Esophagus squamous epithelium (tissue), 5 donors: ENCODE measurements at regions not wholly inside any gene's neighbourhood (a gene's known extent, or its start where the extent isn't known, plus 50 kb on each side); places are given as distances from the start of the nearest gene placed in this dataset.

Experiments used
- DNase-seq: peaks from one replicate; lab custom pipeline; 2025; lab: John Stamatoyannopoulos, UW
- H3K27ac ChIP-seq, 4 donors: fragments of 200-600 bp; sonication (generic); one replicate each; pipeline ENCODE4 v1.5.1; 2016 to 2019; ENCODE audit warnings: mild to moderate bottlenecking in 1 of 4
- H3K27me3 ChIP-seq, 4 donors: fragments of 200-600 bp; sonication (generic); 1 replicate in 3 of 4; 2 replicates in 1 of 4; pipeline versions ENCODE4 v1.5.1 to v1.6.0; 2017 to 2021; ENCODE audit warnings: antibody characterized with exemption in 1 of 4
- H3K36me3 ChIP-seq, 3 donors: fragments of 200-600 bp; sonication (generic); one replicate each; pipeline ENCODE4 v1.5.1; 2016 to 2019
- H3K4me1 ChIP-seq, 3 donors: fragments of 200-600 bp; sonication (generic); one replicate each; pipeline ENCODE4 v1.5.1; 2017 to 2019
- H3K4me3 ChIP-seq, 4 donors: fragments of 200-600 bp; sonication (generic); 1 replicate in 3 of 4; 2 replicates in 1 of 4; pipeline ENCODE4 v1.5.1; 2016 to 2019; ENCODE audit warnings: mild to moderate bottlenecking in 2 of 4, moderate library complexity in 1 of 4
- H3K9me3 ChIP-seq, 3 donors: fragments of 200-600 bp; sonication (generic); one replicate each; pipeline ENCODE4 v1.5.1; 2016 to 2019
- CTCF ChIP-seq, 6 experiments: fragments of 450-650 bp in 4 of 6; fragments of 200-600 bp in 2 of 6; sonication (generic) in 2 of 6; IDR thresholded peaks; one replicate each; pipeline ENCODE4 v1.5.1; 2016 to 2019; ENCODE audit warnings: antibody characterized with exemption in 6 of 6, mild to moderate bottlenecking in 4 of 6, moderate library complexity in 4 of 6
- POLR2A ChIP-seq, 4 donors: fragments of 450-650 bp; IDR thresholded peaks; one replicate each; pipeline ENCODE4 v1.6.1; 2017; ENCODE audit warnings: antibody characterized with exemption in 4 of 4, mild to moderate bottlenecking in 4 of 4, moderate library complexity in 3 of 4
- WGBS, 2 donors: methylation state at CpG; one replicate each; pipeline ENCODE4 v1.1.5; 2018; 5-methylcytosine and 5-hydroxymethylcytosine counted together
- intact Hi-C: fragments of 100-400 bp; cut with DNase I; formaldehyde crosslinking; loops from one replicate; pipeline ENCODE4 v1.15.0; 2022
- donor health status: DM: yes; HTN: yes; CAD: no.

DNA sequence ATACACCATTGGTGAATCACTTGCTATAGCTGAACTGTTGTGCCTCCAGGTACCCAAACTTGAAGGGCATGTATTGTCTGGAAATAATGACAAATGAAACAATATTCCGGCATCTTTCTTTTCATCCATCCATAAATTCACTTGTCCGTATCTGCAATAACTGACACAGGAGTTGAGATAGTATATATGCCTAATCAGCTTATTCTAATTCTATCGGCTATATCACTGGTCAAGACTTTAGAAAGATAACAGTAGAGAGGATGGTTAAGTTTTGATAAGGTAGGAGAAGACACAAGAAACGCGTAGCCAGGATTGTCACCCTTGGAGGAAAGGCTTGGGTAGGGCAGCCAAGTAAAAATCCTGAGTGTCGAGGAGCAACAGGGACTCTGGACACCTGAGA is 1634.6 kb upstream of the CELF4 start:
- Histone ChIP-seq H3K27ac (no peak overlapping the region), H3K4me1 (peaks cover 0 to 8% (median 0%) of the 10 kb centered on the region in 3 donors), H3K36me3 (no peaks in the 10 kb centered on the region), H3K27me3 (no peaks in the 10 kb centered on the region), H3K4me3 (no peak overlapping the region), H3K9me3 (no peaks in the 10 kb centered on the region)
- intact Hi-C loops, result no loop called here
- WGBS, 2 donors, result 95% methylated on average over 6 of the region's 6 CpGs
- no peak for DNase-seq
- TF ChIP-seq POLR2A (IDR thresholded peaks at IDR 0.05), result no peak
- TF ChIP-seq CTCF (IDR thresholded peaks at IDR 0.05), result no peak

DNA sequence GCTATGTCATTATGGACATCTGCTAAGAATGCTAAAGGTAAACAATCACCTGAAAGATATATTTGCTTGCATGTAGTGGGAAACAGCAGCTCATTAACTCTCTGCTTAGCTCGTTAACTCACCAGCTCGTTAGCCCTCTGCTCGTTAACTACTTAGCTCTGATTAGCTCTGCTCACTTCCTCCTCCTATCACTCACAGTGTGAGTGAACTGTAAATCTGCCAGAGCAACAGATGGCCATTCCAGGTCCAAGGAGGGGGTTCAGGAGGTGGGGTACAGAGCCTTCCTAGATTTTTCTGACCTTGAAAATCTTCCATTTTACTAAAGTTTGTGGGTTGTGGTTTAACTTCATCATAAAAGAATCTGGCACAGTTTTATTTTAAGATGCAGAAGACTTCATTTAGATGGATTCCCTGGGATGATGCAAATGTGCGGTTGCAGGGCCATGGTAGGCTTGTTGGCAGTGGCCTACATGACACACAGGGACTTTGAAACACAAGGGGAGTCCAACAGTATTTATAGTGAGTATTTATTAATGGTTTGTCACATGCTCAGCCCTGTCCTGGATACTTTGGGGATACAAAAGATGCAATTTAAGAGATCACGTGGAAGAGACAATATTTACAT is 1633.7 kb upstream of the CELF4 start:
- Histone ChIP-seq H3K4me3 (no peak overlapping the region), H3K36me3 (no peaks in the 10 kb centered on the region), H3K4me1 (peaks cover 0 to 8% (median 0%) of the 10 kb centered on the region in 3 donors), H3K27me3 (no peaks in the 10 kb centered on the region), H3K9me3 (no peaks in the 10 kb centered on the region), H3K27ac (no peak overlapping the region)
- intact Hi-C loops, result no loop called here
- no peak for TF ChIP-seq CTCF (IDR thresholded peaks at IDR 0.05)
- no peak for TF ChIP-seq POLR2A (IDR thresholded peaks at IDR 0.05)
- WGBS, 2 donors, result 83 to 94% methylated on average over 5 of the region's 5 CpGs
- no peak for DNase-seq

DNA sequence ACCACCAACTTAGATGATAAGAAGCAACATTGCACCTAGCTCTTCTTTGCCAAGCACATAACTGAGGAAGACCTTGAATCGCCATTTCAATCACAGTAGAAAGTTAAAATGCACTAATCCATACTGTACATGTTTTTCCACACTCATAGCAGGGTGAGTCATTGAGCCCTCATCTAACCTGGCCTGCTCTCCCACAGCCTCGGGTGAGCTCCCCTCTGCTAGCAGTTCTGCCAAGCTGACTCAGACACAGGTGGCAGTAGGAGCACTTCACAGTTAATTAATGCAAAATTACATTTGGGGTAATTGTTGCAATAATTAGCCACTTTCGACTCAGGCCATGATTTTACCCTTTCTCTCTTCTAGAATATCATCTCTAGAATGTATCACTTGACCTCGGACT is 1632.8 kb upstream of the CELF4 start:
- Histone ChIP-seq H3K4me3 (no peak overlapping the region), H3K36me3 (no peaks in the 10 kb centered on the region), H3K27me3 (no peaks in the 10 kb centered on the region), H3K9me3 (no peaks in the 10 kb centered on the region), H3K4me1 (peaks cover 0 to 8% (median 0%) of the 10 kb centered on the region in 3 donors), H3K27ac (no peak overlapping the region)
- intact Hi-C loops, result no loop called here
- WGBS, 2 donors, result 38 to 51% methylated on average over 4 of the region's 4 CpGs
- no peak for DNase-seq
- no peak for TF ChIP-seq POLR2A (IDR thresholded peaks at IDR 0.05)
- no peak for TF ChIP-seq CTCF (IDR thresholded peaks at IDR 0.05)

DNA sequence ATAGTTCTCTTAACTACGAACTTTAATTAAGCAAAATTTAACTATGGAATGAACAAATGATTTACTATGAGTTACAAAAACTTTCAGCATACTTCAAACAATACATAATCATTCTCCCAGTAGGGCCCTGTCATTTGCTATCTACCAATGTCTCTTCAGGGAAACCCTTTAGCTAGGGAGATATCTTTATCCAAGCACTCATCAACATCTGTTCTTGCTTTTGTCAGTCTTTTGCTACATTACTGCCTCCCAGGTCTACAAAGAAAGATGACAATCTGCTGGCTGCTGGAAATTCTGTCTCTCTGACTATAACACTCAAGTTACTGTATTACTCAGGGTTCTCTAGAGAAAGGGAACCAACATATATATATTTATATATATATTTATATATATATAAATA is 1626.3 kb upstream of the CELF4 start:
- Histone ChIP-seq H3K36me3 (no peaks in the 10 kb centered on the region), H3K4me3 (no peak overlapping the region), H3K27ac (no peak overlapping the region), H3K4me1 (no peaks in the 10 kb centered on the region), H3K9me3 (no peaks in the 10 kb centered on the region), H3K27me3 (no peaks in the 10 kb centered on the region)
- WGBS, 2 donors, result 76% methylated on average over 1 of the region's 1 CpG
- TF ChIP-seq POLR2A (IDR thresholded peaks at IDR 0.05) (no peak), CTCF (IDR thresholded peaks at IDR 0.05) (no peak)
- intact Hi-C loops, result no loop called here
- DNase-seq, result no peak

DNA sequence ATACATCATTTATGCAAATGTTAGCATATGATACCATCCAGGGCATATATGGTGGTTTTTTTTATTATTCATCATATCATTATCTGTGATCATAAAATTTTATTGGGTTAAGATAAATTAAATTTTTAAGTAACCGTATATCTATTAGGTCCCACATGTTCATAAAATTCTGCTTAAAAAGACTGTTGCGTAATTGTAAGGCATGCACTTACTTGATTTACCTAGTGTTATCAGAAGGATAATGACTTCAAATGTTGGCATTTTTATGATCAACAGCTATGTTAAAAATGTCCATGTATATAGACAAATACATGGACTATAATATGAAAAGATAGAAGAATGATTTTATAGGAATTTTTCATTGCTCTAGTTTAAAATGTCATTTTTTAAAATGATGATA is 1625.5 kb upstream of the CELF4 start:
- no peaks in the 10 kb centered on the region for H3K27me3 ChIP-seq
- TF ChIP-seq CTCF (IDR thresholded peaks at IDR 0.05) (no peak), POLR2A (IDR thresholded peaks at IDR 0.05) (no peak)
- no peak overlapping the region for H3K27ac ChIP-seq
- intact Hi-C loops, result no loop called here
- no peaks in the 10 kb centered on the region for H3K36me3 ChIP-seq
- H3K9me3 ChIP-seq, result no peaks in the 10 kb centered on the region
- 92 to 93% methylated on average over 2 of the region's 2 CpGs for WGBS, 2 donors
- no peak for DNase-seq
- no peaks in the 10 kb centered on the region for H3K4me1 ChIP-seq
- no peak overlapping the region for H3K4me3 ChIP-seq
